ENCODE measurements at regions not wholly inside any gene's neighbourhood (a gene's known extent, or its start where the extent isn't known, plus 50 kb on each side); places are given as distances from the start of the nearest gene placed in this dataset.
"Not testable (repeated sequence)": the region's sequence is repeated elsewhere in the genome, so short reads cannot be mapped to it uniquely, and the experiment has no call there.

DNA sequence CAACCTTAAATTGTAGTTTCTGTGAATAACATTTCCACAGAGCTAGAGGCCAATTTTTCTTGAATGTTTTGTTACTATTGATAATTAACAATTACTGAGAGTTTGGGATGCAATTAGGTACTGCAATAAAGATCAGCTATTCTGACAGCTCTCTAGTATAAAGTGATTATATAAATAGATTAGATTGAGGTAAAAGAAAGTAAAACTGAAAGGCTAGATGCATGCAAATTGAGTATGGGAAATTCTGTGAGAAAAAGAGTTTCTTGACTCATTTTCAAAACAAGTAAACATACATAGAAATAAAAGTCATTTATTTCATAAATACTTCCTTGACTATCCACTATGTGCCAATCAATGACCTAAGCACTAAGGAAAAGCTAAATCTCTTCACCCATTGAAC, 1087.5 kb upstream of the ATXN8OS start:
- intact Hi-C loops (cut with DNase I): no loop called here
- no peaks in the 10 kb centered on the region for H3K27me3 ChIP-seq (replicated peaks; ENCODE audit: insufficient read depth)
- no peak overlapping the region for H3K4me3 ChIP-seq
- no peaks in the 10 kb centered on the region for H3K4me1 ChIP-seq (replicated peaks)
- H3K36me3 ChIP-seq: no peaks in the 10 kb centered on the region
- TF ChIP-seq POLR2A (IDR thresholded peaks at IDR 0.05) (no peak), POLR2AphosphoS5 (IDR thresholded peaks at IDR 0.05) (no peak)
- TF ChIP-seq, protein P1, sequence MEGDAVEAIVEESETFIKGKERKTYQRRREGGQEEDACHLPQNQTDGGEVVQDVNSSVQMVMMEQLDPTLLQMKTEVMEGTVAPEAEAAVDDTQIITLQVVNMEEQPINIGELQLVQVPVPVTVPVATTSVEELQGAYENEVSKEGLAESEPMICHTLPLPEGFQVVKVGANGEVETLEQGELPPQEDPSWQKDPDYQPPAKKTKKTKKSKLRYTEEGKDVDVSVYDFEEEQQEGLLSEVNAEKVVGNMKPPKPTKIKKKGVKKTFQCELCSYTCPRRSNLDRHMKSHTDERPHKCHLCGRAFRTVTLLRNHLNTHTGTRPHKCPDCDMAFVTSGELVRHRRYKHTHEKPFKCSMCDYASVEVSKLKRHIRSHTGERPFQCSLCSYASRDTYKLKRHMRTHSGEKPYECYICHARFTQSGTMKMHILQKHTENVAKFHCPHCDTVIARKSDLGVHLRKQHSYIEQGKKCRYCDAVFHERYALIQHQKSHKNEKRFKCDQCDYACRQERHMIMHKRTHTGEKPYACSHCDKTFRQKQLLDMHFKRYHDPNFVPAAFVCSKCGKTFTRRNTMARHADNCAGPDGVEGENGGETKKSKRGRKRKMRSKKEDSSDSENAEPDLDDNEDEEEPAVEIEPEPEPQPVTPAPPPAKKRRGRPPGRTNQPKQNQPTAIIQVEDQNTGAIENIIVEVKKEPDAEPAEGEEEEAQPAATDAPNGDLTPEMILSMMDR (IDR thresholded peaks at IDR 0.05): no peak
- H3K27ac ChIP-seq: no peak overlapping the region
- H3K9me3 ChIP-seq: no peaks in the 10 kb centered on the region
- no peak for DNase-seq (ENCODE audit: low spot score)

DNA sequence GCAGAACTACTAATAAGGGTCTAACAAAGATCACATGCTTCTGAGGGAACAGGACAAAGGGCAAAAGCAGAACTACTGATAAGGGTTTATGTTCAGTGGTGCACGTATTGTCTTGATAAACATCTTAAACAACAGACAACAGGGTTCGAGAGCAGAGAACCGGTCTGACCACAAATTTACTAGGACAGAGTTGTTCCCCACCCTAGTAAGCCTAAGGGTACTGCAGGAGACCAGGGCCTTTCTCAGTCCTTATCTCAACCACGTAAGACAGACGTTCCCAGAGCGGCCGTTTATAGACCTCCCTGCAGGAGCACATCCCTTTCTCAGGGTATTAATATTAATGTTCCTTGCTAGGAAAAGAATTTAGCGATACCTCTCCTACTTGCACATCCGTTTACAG, 1089.5 kb upstream of the ATXN8OS start:
- H3K36me3 ChIP-seq; H3K9me3 ChIP-seq; H3K4me3 ChIP-seq; H3K27me3 ChIP-seq (replicated peaks; ENCODE audit: insufficient read depth); DNase-seq (ENCODE audit: low spot score); H3K4me1 ChIP-seq (replicated peaks); intact Hi-C loops (cut with DNase I); H3K27ac ChIP-seq: not testable (repeated sequence)
- 61% methylated on average over 9 of the region's 9 CpGs for WGBS

DNA sequence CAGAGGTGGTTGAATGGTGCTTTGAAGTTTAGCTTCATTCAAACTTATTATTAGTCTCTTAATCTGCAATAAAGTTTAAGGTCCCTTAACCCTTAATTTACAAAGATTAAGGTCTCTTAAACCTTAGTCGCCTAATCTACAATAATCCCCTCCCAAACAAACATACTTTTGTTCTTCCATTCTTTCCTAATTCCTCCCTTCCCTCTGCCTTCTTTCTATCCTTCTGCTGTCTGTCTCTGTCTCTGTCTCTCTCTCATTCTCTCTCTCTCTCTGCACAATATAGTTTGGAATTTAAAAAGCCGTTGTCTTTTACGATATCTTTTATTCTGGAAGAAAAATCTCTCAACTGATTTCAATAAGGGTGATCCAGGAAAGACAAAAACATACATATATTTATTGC, 1096.8 kb upstream of the ATXN8OS start:
- no peaks in the 10 kb centered on the region for H3K4me1 ChIP-seq (replicated peaks)
- no peaks in the 10 kb centered on the region for H3K9me3 ChIP-seq
- 71% methylated on average over 3 of the region's 3 CpGs for WGBS
- no peaks in the 10 kb centered on the region for H3K27me3 ChIP-seq (replicated peaks; ENCODE audit: insufficient read depth)
- no peak overlapping the region for H3K27ac ChIP-seq
- TF ChIP-seq POLR2AphosphoS5 (IDR thresholded peaks at IDR 0.05) (no peak), POLR2A (IDR thresholded peaks at IDR 0.05) (no peak)
- TF ChIP-seq, protein P1 (IDR thresholded peaks at IDR 0.05): no peak
- DNase-seq (ENCODE audit: low spot score): no peak
- no peak overlapping the region for H3K4me3 ChIP-seq
- intact Hi-C loops (cut with DNase I): no loop called here
- H3K36me3 ChIP-seq: no peaks in the 10 kb centered on the region

DNA sequence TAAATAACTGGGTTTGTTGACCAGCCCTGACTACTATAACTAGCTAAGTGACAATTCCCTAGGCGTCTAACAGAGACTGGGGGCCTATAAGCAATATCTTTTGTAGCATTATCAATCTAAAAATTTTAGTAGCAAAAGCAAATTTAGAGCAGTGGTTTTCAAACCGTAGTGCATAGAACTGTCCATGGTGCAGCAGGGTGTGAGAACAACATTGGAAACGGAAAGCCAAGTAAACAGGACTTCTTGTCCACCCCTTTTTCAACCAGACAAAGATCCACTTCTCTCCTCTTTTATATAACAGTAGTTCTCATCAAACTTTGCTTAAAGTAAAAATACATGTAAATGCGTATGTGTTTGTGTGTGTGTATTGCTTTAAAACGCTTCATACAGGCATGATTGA, 1099.1 kb upstream of the ATXN8OS start:
- no peaks in the 10 kb centered on the region for H3K4me1 ChIP-seq (replicated peaks)
- WGBS: 76% methylated on average over 5 of the region's 5 CpGs
- intact Hi-C loops (cut with DNase I): no loop called here
- TF ChIP-seq, protein P1 (IDR thresholded peaks at IDR 0.05): no peak
- TF ChIP-seq POLR2A (IDR thresholded peaks at IDR 0.05) (no peak), POLR2AphosphoS5 (IDR thresholded peaks at IDR 0.05) (no peak)
- no peak overlapping the region for H3K4me3 ChIP-seq
- no peaks in the 10 kb centered on the region for H3K27me3 ChIP-seq (replicated peaks; ENCODE audit: insufficient read depth)
- no peak for DNase-seq (ENCODE audit: low spot score)
- no peak overlapping the region for H3K27ac ChIP-seq
- H3K36me3 ChIP-seq: no peaks in the 10 kb centered on the region
- no peaks in the 10 kb centered on the region for H3K9me3 ChIP-seq

DNA sequence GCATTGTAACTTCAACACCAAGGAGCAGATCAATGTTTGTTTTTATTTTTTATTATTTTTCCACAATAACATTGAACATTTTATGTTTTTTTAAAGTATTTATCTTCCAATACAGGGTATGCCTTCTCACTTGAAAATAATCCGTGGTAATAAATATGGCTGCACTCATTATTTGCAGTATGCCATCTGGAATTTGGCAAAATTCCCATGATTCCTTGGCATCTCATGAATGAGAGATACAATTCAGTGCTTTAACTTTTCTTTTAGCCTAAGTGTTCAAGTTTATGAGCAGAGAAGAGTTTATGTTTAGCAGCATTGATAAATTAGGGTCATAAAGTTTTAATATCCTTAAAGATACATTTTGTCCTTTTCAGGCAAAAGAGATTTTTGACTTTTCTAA, 1109.6 kb upstream of the ATXN8OS start:
- TF ChIP-seq, protein P1 (IDR thresholded peaks at IDR 0.05): no peak
- no peak for TF ChIP-seq POLR2A (IDR thresholded peaks at IDR 0.05)
- no peak overlapping the region for H3K4me3 ChIP-seq
- no peak overlapping the region for H3K27ac ChIP-seq
- no peaks in the 10 kb centered on the region for H3K27me3 ChIP-seq (replicated peaks; ENCODE audit: insufficient read depth)
- no peaks in the 10 kb centered on the region for H3K9me3 ChIP-seq
- intact Hi-C loops (cut with DNase I): no loop called here
- 12% methylated on average over 1 of the region's 1 CpG for WGBS
- no peaks in the 10 kb centered on the region for H3K4me1 ChIP-seq (replicated peaks)
- no peaks in the 10 kb centered on the region for H3K36me3 ChIP-seq
- no peak for DNase-seq (ENCODE audit: low spot score)

DNA sequence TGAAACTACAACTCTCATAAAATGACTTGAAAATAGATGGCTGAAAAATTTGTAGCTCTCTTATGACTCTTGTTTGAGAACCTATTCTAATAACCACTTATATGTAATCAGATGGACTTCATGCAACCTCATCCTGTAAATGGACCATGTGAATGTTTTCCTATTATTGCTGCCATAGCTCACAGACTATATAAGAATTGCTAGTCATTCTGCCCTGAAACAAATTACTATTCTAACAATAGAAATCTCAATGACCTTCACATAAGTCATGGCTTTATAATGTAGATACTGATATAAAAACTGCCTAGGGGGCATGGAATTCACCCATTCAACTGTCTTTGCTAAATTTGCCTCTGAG, 1111.0 kb upstream of the ATXN8OS start:
- no peak overlapping the region for H3K4me3 ChIP-seq
- no peaks in the 10 kb centered on the region for H3K27me3 ChIP-seq (replicated peaks; ENCODE audit: insufficient read depth)
- no peak overlapping the region for H3K27ac ChIP-seq
- no peaks in the 10 kb centered on the region for H3K4me1 ChIP-seq (replicated peaks)
- H3K9me3 ChIP-seq: no peaks in the 10 kb centered on the region
- no peaks in the 10 kb centered on the region for H3K36me3 ChIP-seq
- TF ChIP-seq, protein P1 (IDR thresholded peaks at IDR 0.05): no peak
- intact Hi-C loops (cut with DNase I): no loop called here
- DNase-seq (ENCODE audit: low spot score): no peak
